OCI-LY3 (cell line): ENCODE measurements at regions not wholly inside any gene's neighbourhood (a gene's known extent, or its start where the extent isn't known, plus 50 kb on each side); places are given as distances from the start of the nearest gene placed in this dataset.

Experiments
- H2AFZ ChIP-seq: fragments of 200-600, 300-600 bp; shearing (Covaris generic); 2 replicates; pipeline ENCODE4 v1.6.0; 2014; ENCODE audit warnings: antibody characterized with exemption, low read depth, low read length
- H3K27ac ChIP-seq: fragments of 200-600, 300-600 bp; sonication (generic); 2 replicates; pipeline ENCODE4 v1.5.1; 2014; ENCODE audit warnings: mild to moderate bottlenecking, low read length, moderate library complexity, mixed read lengths
- H3K27me3 ChIP-seq: fragments of 200-600, 300-600 bp; sonication (generic); 2 replicates; pipeline ENCODE4 v1.6.1; 2014; ENCODE audit warnings: low read depth, low read length, mixed read lengths
- H3K36me3 ChIP-seq: fragments of 200-600, 300-600 bp; sonication (generic); replicated peaks from 2 replicates; pipeline ENCODE3; 2014; ENCODE audit warnings: low read depth, low read length, mixed read lengths
- H3K4me1 ChIP-seq: fragments of 300-600, 200-600 bp; sonication (generic); 2 replicates; pipeline ENCODE4 v1.6.1; 2014; ENCODE audit warnings: low read length, mixed read lengths
- H3K4me2 ChIP-seq: fragments of 200-600, 300-600 bp; sonication (generic); 2 replicates; pipeline ENCODE4 v1.6.1; 2014; ENCODE audit warnings: low read length, mixed read lengths
- H3K4me3 ChIP-seq: fragments of 300-600, 200-600 bp; sonication (generic); 2 replicates; pipeline ENCODE4 v1.5.1; 2014; ENCODE audit warnings: antibody characterized with exemption, mild to moderate bottlenecking, low read length, moderate library complexity
- H3K79me2 ChIP-seq: fragments of 300-600, 200-600 bp; shearing (Covaris generic); 2 replicates; pipeline ENCODE4 v1.6.1; 2014; ENCODE audit warnings: mild to moderate bottlenecking, low read length, mixed read lengths
- H3K9ac ChIP-seq: fragments of 300-600, 200-600 bp; shearing (Covaris generic); 2 replicates; pipeline ENCODE4 v1.6.0; 2014; ENCODE audit warnings: mild to moderate bottlenecking, low read length, moderate library complexity
- H3K9me3 ChIP-seq: fragments of 200-600, 300-600 bp; shearing (Covaris generic); 2 replicates; pipeline ENCODE4 v1.6.1; 2014; ENCODE audit warnings: low read length, mixed read lengths; ENCODE audit not compliant: insufficient read depth
- H4K20me1 ChIP-seq: fragments of 200-600, 300-600 bp; sonication (generic); 2 replicates; pipeline ENCODE4 v1.6.1; 2016; ENCODE audit warnings: low read length, mixed read lengths; ENCODE audit not compliant: insufficient read depth
- CTCF ChIP-seq: fragments of 200-600, 300-600 bp; sonication (generic); IDR thresholded peaks from 2 replicates; pipeline ENCODE4 v1.5.1; 2014; ENCODE audit warnings: antibody characterized with exemption, low read length, low read depth
- EZH2phosphoT487 ChIP-seq: fragments of 200-600 bp; shearing (Covaris generic); IDR thresholded peaks from 2 replicates; pipeline ENCODE4 v1.6.1; 2018; ENCODE audit warnings: antibody characterized with exemption, mixed run types, low read depth

- Histone ChIP-seq H3K4me3 (no peak overlapping the region), H4K20me1 (no peaks in the 10 kb centered on the region), H3K4me1 (0 out of 2 replicates have a peak, but pooled peaks cover 3% of the 10 kb centered on the region), H3K79me2 (no peaks in the 10 kb centered on the region), H3K36me3 (no peaks in the 10 kb centered on the region), H3K9me3 (no peaks in the 10 kb centered on the region), H2AFZ (no peak overlapping the region), H3K4me2 (no peak overlapping the region), H3K9ac (no peak overlapping the region), H3K27ac (no peak overlapping the region), H3K27me3 (no peaks in the 10 kb centered on the region)
- TF ChIP-seq EZH2phosphoT487, result no peak
- TF ChIP-seq CTCF, result no peak
These were observed 59.5 kb upstream of the DYRK2 start for GRCh38 chr12:67589078-67589477.

- no peaks in the 10 kb centered on the region for H3K79me2 ChIP-seq
- no peak overlapping the region for H3K27ac ChIP-seq
- H3K4me3 ChIP-seq, result no peak overlapping the region
- H3K9me3 ChIP-seq, result no peaks in the 10 kb centered on the region
- H3K36me3 ChIP-seq, result no peaks in the 10 kb centered on the region
- no peak overlapping the region for H2AFZ ChIP-seq
- no peaks in the 10 kb centered on the region for H4K20me1 ChIP-seq
- TF ChIP-seq CTCF, result no peak
- no peak for TF ChIP-seq EZH2phosphoT487
- H3K9ac ChIP-seq, result no peak overlapping the region
- no peaks in the 10 kb centered on the region for H3K27me3 ChIP-seq
- H3K4me2 ChIP-seq, result no peak overlapping the region
- 0 out of 2 replicates have a peak, but pooled peaks cover 3% of the 10 kb centered on the region for H3K4me1 ChIP-seq
These were observed 58.3 kb upstream of the DYRK2 start for GRCh38 chr12:67590149-67590790.

- Histone ChIP-seq H3K9me3 (0 out of 2 replicates have a peak, but pooled peaks cover 1% of the 10 kb centered on the region), H3K27me3 (no peaks in the 10 kb centered on the region), H3K4me1 (0 out of 2 replicates have a peak, but pooled peaks cover 3% of the 10 kb centered on the region), H3K36me3 (no peaks in the 10 kb centered on the region), H3K27ac (no peak overlapping the region), H3K9ac (no peak overlapping the region), H3K4me2 (no peak overlapping the region), H3K4me3 (no peak overlapping the region), H3K79me2 (no peaks in the 10 kb centered on the region), H4K20me1 (no peaks in the 10 kb centered on the region), H2AFZ (no peak overlapping the region)
- no peak for TF ChIP-seq EZH2phosphoT487
- TF ChIP-seq CTCF, result no peak
These were observed 56.1 kb upstream of the DYRK2 start for GRCh38 chr12:67592228-67593011.

DNA sequence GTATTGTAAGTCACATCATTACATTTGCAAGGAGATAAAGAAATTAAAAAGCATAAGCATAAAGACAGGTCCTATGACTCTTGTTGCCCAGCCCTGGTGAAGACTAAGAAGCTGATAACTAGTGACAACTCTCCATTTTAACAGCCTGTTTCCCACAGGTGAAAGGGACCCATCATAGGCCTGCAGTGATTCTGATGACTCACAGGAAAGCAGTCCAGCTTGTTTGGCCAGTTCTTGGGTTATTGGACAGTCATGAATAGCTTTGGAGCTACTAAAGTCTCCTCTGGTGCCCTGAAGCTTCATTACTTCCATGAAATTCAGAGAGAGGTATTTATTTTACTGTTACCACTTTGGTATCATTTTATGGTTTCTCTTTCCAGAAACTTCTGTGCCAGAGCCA, 55.5 kb upstream of the DYRK2 start:
- no peaks in the 10 kb centered on the region for H3K36me3 ChIP-seq
- H3K27me3 ChIP-seq, result no peaks in the 10 kb centered on the region
- H3K4me2 ChIP-seq, result no peak overlapping the region
- no peaks in the 10 kb centered on the region for H4K20me1 ChIP-seq
- no peak overlapping the region for H3K27ac ChIP-seq
- H3K9ac ChIP-seq, result no peak overlapping the region
- H3K79me2 ChIP-seq, result no peaks in the 10 kb centered on the region
- 0 out of 2 replicates have a peak, but pooled peaks cover 6% of the 10 kb centered on the region for H3K9me3 ChIP-seq
- no peak overlapping the region for H2AFZ ChIP-seq
- no peak for TF ChIP-seq CTCF
- no peak for TF ChIP-seq EZH2phosphoT487
- H3K4me3 ChIP-seq, result no peak overlapping the region
- 0 out of 2 replicates have a peak, but pooled peaks cover 3% of the 10 kb centered on the region for H3K4me1 ChIP-seq
